ENCODE measurements at regions not wholly inside any gene's neighbourhood (a gene's known extent, or its start where the extent isn't known, plus 50 kb on each side); places are given as distances from the start of the nearest gene placed in this dataset.

- H3K9ac ChIP-seq = no peak overlapping the region
- no peaks in the 10 kb centered on the region for H3K36me3 ChIP-seq (replicated peaks in 1 of 2; ENCODE audit: control insufficient read depth in 1 of 2, insufficient read depth in 2 of 2, low read length in 1 of 2)
- H3K27ac ChIP-seq (ENCODE audit: low read depth in 2 of 2, low read length in 1 of 2) = no peak overlapping the region
- CTCF ChIA-PET = no interaction called here
- H4K20me1 ChIP-seq (ENCODE audit: insufficient read depth) = no peaks in the 10 kb centered on the region
- TF ChIP-seq FOXJ3 (CRISPR knock-in tag; IDR thresholded peaks at IDR 0.05) (no peak), FOXM1 (IDR thresholded peaks at IDR 0.05; ENCODE audit: low read depth) (no peak), RAD21 (IDR thresholded peaks at IDR 0.05; ENCODE audit: low read length) (peak; percentile 39), MAX (IDR thresholded peaks at IDR 0.05; ENCODE audit: low read depth) (no peak), JUND (IDR thresholded peaks at IDR 0.05) (no peak), FOSL2 (IDR thresholded peaks at IDR 0.05; ENCODE audit: borderline replicate concordance, low read depth) (no peak), CTCF (IDR thresholded peaks at IDR 0.05) (peak; percentile 58), YY1 (IDR thresholded peaks at IDR 0.05; ENCODE audit: low read depth) (no peak), MXI1 (IDR thresholded peaks at IDR 0.05; ENCODE audit: low read depth, low read length) (no peak), SMC3 (IDR thresholded peaks at IDR 0.05; ENCODE audit: low read depth, low read length) (peak; percentile 39; the same call in 1 of the 2 replicates), ELF1 (IDR thresholded peaks at IDR 0.05) (no peak), TAF1 (IDR thresholded peaks at IDR 0.05; ENCODE audit: borderline replicate concordance, low read depth, low read length) (no peak), CHD2 (IDR thresholded peaks at IDR 0.05; ENCODE audit: low read length, partially characterized antibody) (no peak), RFX5 (IDR thresholded peaks at IDR 0.05; ENCODE audit: low read length) (no peak), RXRA (IDR thresholded peaks at IDR 0.05; ENCODE audit: borderline replicate concordance, low read depth) (no peak), USF1 (IDR thresholded peaks at IDR 0.05; ENCODE audit: borderline replicate concordance, low read depth) (no peak), TEAD4 (IDR thresholded peaks at IDR 0.05; ENCODE audit: borderline replicate concordance, insufficient read depth) (no peak)
- H3K4me1 ChIP-seq (ENCODE audit: control insufficient read depth in 1 of 2, insufficient read depth in 2 of 2, low read depth in 1 of 2, low read length in 1 of 2) = no peaks in the 10 kb centered on the region
- H3K9me2 ChIP-seq = no peaks in the 10 kb centered on the region
- H3K27me3 ChIP-seq (ENCODE audit: insufficient read depth) = 0 out of 2 replicates have a peak, but pooled peaks cover 3% of the 10 kb centered on the region
- no peaks in the 10 kb centered on the region for H3K9me3 ChIP-seq
- WGBS (ENCODE audit: low lambda C conversion rate) = 0% methylated on average over 3 of the region's 3 CpGs
- H3K4me3 ChIP-seq (ENCODE audit: low read depth in 2 of 2, low read length in 1 of 2) = 0 out of 4 replicates have a peak overlapping the region, but pooled peaks of 1 of the 2 experiments have one; percentile 6
- no peak for DNase-seq
- H3K79me2 ChIP-seq (ENCODE audit: insufficient read depth) = no peaks in the 10 kb centered on the region
- H3F3A ChIP-seq (replicated peaks; ENCODE audit: insufficient read depth) = no peaks in the 10 kb centered on the region
- H2AFZ ChIP-seq (ENCODE audit: low read depth) = no peak overlapping the region
- POLR2A ChIA-PET = no interaction called here
- no peak overlapping the region for H3K4me2 ChIP-seq
These were observed 63.1 kb downstream of the RTL3 start for GRCh38 chrX:78595901-78596502.

- no peaks in the 10 kb centered on the region for H3K9me2 ChIP-seq
- CTCF ChIA-PET = no interaction called here
- H3K79me2 ChIP-seq (ENCODE audit: insufficient read depth) = no peaks in the 10 kb centered on the region
- H4K20me1 ChIP-seq (ENCODE audit: insufficient read depth) = no peaks in the 10 kb centered on the region
- 0% methylated on average over 1 of the region's 1 CpG for WGBS (ENCODE audit: low lambda C conversion rate)
- H3K36me3 ChIP-seq (replicated peaks in 1 of 2; ENCODE audit: control insufficient read depth in 1 of 2, insufficient read depth in 2 of 2, low read length in 1 of 2) = no peaks in the 10 kb centered on the region
- H2AFZ ChIP-seq (ENCODE audit: low read depth) = no peak overlapping the region
- TF ChIP-seq MAX (IDR thresholded peaks at IDR 0.05; ENCODE audit: low read depth) (no peak), EZH2phosphoT487 (IDR thresholded peaks at IDR 0.05; ENCODE audit: borderline replicate concordance, low read depth) (no peak), IRF3 (IDR thresholded peaks at IDR 0.05; ENCODE audit: low read depth, low read length) (no peak), REST (IDR thresholded peaks at IDR 0.05; ENCODE audit: low read depth, low read length) (no peak)
- H3F3A ChIP-seq (replicated peaks; ENCODE audit: insufficient read depth) = no peaks in the 10 kb centered on the region
- no peak overlapping the region for H3K27ac ChIP-seq (ENCODE audit: low read depth in 2 of 2, low read length in 1 of 2)
- H3K9me3 ChIP-seq = no peaks in the 10 kb centered on the region
- DNase-seq = no peak
- H3K4me2 ChIP-seq = no peak overlapping the region
- POLR2A ChIA-PET = no interaction called here
- no peak overlapping the region for H3K9ac ChIP-seq
- no peak overlapping the region for H3K4me3 ChIP-seq (ENCODE audit: low read depth in 2 of 2, low read length in 1 of 2)
- H3K4me1 ChIP-seq (ENCODE audit: control insufficient read depth in 1 of 2, insufficient read depth in 2 of 2, low read depth in 1 of 2, low read length in 1 of 2) = no peaks in the 10 kb centered on the region
- 0 out of 2 replicates have a peak, but pooled peaks cover 3% of the 10 kb centered on the region for H3K27me3 ChIP-seq (ENCODE audit: insufficient read depth)
These were observed 65.4 kb downstream of the RTL3 start for GRCh38 chrX:78593701-78594100.

All from SK-N-SH (cell line).